GM12878 (cell line): ENCODE measurements at regions not wholly inside any gene's neighbourhood (a gene's known extent, or its start where the extent isn't known, plus 50 kb on each side); places are given as distances from the start of the nearest gene placed in this dataset.
A peak's percentile ranks its signal among the peaks of the same experiment; 100 is the strongest.

Experiments
- ATAC-seq: fragments of 200-7000 bp; cut with Tn5 transposase; 3 replicates; pipeline ENCODE4 v1.9.1; 2020; ENCODE audit warnings: mild to moderate bottlenecking, moderate library complexity
- BruUV-seq: library from RNA; stranded (reverse); fragments of 400-500 nt; replicated peaks from 2 replicates; lab custom pipeline; 2021; lab: Mats Ljungman, UMichigan
- CTCF ChIA-PET: fragments of 300-600 bp; sonication (Branson Sonifier 250); formaldehyde crosslinking; extraction: SDS; loops from one replicate; lab custom pipeline; 2021; ENCODE audit warnings: inconsistent platforms; lab: Yijun Ruan, JAX
- POLR2A ChIA-PET: fragments of 350-600 bp; formaldehyde crosslinking; extraction: SDS; loops from one replicate; lab custom pipeline; 2021; ENCODE audit warnings: inconsistent platforms; lab: Charles Lee
- RAD21 ChIA-PET: fragments of 300-600 bp; sonication (Branson Sonifier 250); formaldehyde crosslinking; loops from one replicate; lab custom pipeline; 2023; ENCODE audit warnings: antibody characterized with exemption; ENCODE audit not compliant: unreplicated experiment; lab: Charles Lee
- SMC1A ChIA-PET: fragments of 300-600 bp; sonication (Branson Sonifier 250); formaldehyde crosslinking; loops from one replicate; lab custom pipeline; 2023; ENCODE audit not compliant: unreplicated experiment, uncharacterized antibody; lab: Charles Lee
- DNase-seq: peaks from one replicate; pipeline ENCODE4 v3.0.0-alpha.2; 2011; ENCODE audit warnings: low read depth, low spot score
- FAIRE-seq: peaks from 3 replicates; lab custom pipeline; 2011; peaks lifted over from hg19 to GRCh38; lab: Jason Lieb, UNC
- H2AFZ ChIP-seq: 2 replicates; pipeline ENCODE4 v1.6.0; 2011; ENCODE audit warnings: low read depth, low read length, control low read depth; ENCODE audit not compliant: control insufficient read depth
- H3K27ac ChIP-seq: 2 replicates; pipeline ENCODE4 v1.5.1; 2011; ENCODE audit warnings: control low read depth; ENCODE audit not compliant: control insufficient read depth, insufficient read depth
- H3K27me3 ChIP-seq, 2 experiments: replicated peaks in 1 of 2; 2 replicates each; pipeline versions ENCODE4 v1.6.0 to v1.6.1; 2011; ENCODE audit warnings: low read length in 1 of 2; ENCODE audit not compliant: control insufficient read depth in 2 of 2, insufficient read depth in 2 of 2
- H3K36me3 ChIP-seq, 2 experiments: 2 replicates each; pipeline ENCODE4 v1.5.1; 2011; ENCODE audit warnings: low read length in 1 of 2; ENCODE audit not compliant: control insufficient read depth in 2 of 2, insufficient read depth in 2 of 2
- H3K4me1 ChIP-seq: 2 replicates; pipeline ENCODE4 v1.6.1; 2011; ENCODE audit warnings: mild to moderate bottlenecking, low read length, moderate library complexity, mixed read lengths; ENCODE audit not compliant: control insufficient read depth, insufficient read depth
- H3K4me2 ChIP-seq: 2 replicates; pipeline ENCODE4 v1.6.0; 2011; ENCODE audit warnings: control low read depth; ENCODE audit not compliant: control insufficient read depth, insufficient read depth
- H3K4me3 ChIP-seq: fragments of 200-600 bp; sonication (generic); 2 replicates; pipeline ENCODE4 v1.5.1; 2016
- H3K79me2 ChIP-seq: 2 replicates; pipeline ENCODE4 v1.6.0; 2011; ENCODE audit warnings: low read length; ENCODE audit not compliant: control insufficient read depth, insufficient read depth
- H3K9ac ChIP-seq: 2 replicates; pipeline ENCODE4 v1.8.0; 2011; ENCODE audit warnings: low read length, control low read depth, mixed read lengths; ENCODE audit not compliant: control insufficient read depth, insufficient read depth
- H3K9me3 ChIP-seq: replicated peaks from 3 replicates; pipeline ENCODE4 v1.5.1; 2011; ENCODE audit warnings: mild to moderate bottlenecking, low read length; ENCODE audit not compliant: control insufficient read depth, insufficient read depth
- H4K20me1 ChIP-seq: 2 replicates; pipeline ENCODE4 v1.6.0; 2011; ENCODE audit not compliant: control insufficient read depth, insufficient read depth
- BCLAF1 ChIP-seq: fragments of 450-650 bp; IDR thresholded peaks from 2 replicates; pipeline ENCODE4 v1.6.1; 2017; ENCODE audit warnings: antibody characterized with exemption, mild to moderate bottlenecking, moderate library complexity
- E2F4 ChIP-seq: IDR thresholded peaks from 2 replicates; pipeline ENCODE4 v1.6.1; 2012; ENCODE audit warnings: low read depth, low read length, improper control_type of control experiment
- IRF5 ChIP-seq: fragments of 450-650 bp; IDR thresholded peaks from 2 replicates; pipeline ENCODE4 v1.6.1; 2017; ENCODE audit warnings: borderline replicate concordance
- MAX ChIP-seq: IDR thresholded peaks from 2 replicates; pipeline ENCODE4 v1.6.1; 2012; ENCODE audit warnings: low read depth, low read length, improper control_type of control experiment
- MTA2 ChIP-seq: fragments of 450-650 bp; IDR thresholded peaks from 2 replicates; pipeline ENCODE4 v1.6.1; 2016; ENCODE audit warnings: low read depth, mild to moderate bottlenecking, moderate library complexity
- PAX5 ChIP-seq: IDR thresholded peaks from 2 replicates; pipeline ENCODE4 v1.6.1; 2011; ENCODE audit warnings: low read depth, low read length, borderline replicate concordance
- POLR2AphosphoS2 ChIP-seq: IDR thresholded peaks from 2 replicates; pipeline ENCODE4 v1.6.1; 2011; ENCODE audit warnings: low read depth, mild to moderate bottlenecking, low read length, improper control_type of control experiment, moderate library complexity
- POLR2AphosphoS5 ChIP-seq: IDR thresholded peaks from 2 replicates; pipeline ENCODE4 v1.6.1; 2011; ENCODE audit warnings: mild to moderate bottlenecking, low read length, inconsistent platforms
- SIN3A ChIP-seq: IDR thresholded peaks from 2 replicates; pipeline ENCODE4 v1.6.1; 2012; ENCODE audit warnings: low read depth, low read length, improper control_type of control experiment
- TCF3 ChIP-seq: IDR thresholded peaks from 2 replicates; pipeline ENCODE4 v1.6.1; 2012; ENCODE audit warnings: low read depth, mild to moderate bottlenecking, low read length, borderline replicate concordance; ENCODE audit not compliant: insufficient read depth
- WGBS: methylation state at CpG from one replicate; pipeline ENCODE4 v1.1.6; 2016; ENCODE audit warnings: low lambda C conversion rate; ENCODE audit not compliant: insufficient replicate concordance, insufficient coverage; ENCODE audit errors: missing lambda C conversion rate; 5-methylcytosine and 5-hydroxymethylcytosine counted together
- in situ Hi-C: fragments of 300-500 bp; cut with MboI; formaldehyde crosslinking; loops from 9 replicates; pipeline ENCODE4 v1.14.3; 2018; ENCODE audit warnings: mixed read lengths
- intact Hi-C: fragments of 100-400 bp; cut with micrococcal nuclease; formaldehyde crosslinking; loops from one replicate; pipeline ENCODE4 v1.14.2; 2022; ENCODE audit not compliant: unreplicated experiment

- WGBS, result 0% methylated on average over 1 of the region's 1 CpG
These were observed 566.6 kb downstream of the RPS29 start for GRCh38 chr14:49019467-49020115.

More at GRCh38 chr14:49019467-49020115, 566.6 kb downstream of the RPS29 start:
- ATAC-seq (peak; percentile 52), DNase-seq (no peak)
- Histone ChIP-seq H3K27me3 (no peaks in the 10 kb centered on the region), H3K79me2 (no peaks in the 10 kb centered on the region), H3K4me3 (no peak overlapping the region), H3K9ac (no peak overlapping the region), H3K36me3 (no peaks in the 10 kb centered on the region), H3K4me2 (no peak overlapping the region)
- intact Hi-C loops (no loop called here), in situ Hi-C loops (loop anchor here (5.0 kb wide), 1 partner anchor 137 kb away; no protein-coding TSS in a partner anchor)
- no TSS peak for BruUV-seq
- POLR2A ChIA-PET, result no interaction called here
- TF ChIP-seq TCF3, result no peak
- no peak for TF ChIP-seq PAX5
- TF ChIP-seq POLR2AphosphoS5, result no peak
- TF ChIP-seq BCLAF1, result no peak
- TF ChIP-seq MAX, result no peak
- TF ChIP-seq POLR2AphosphoS2, result no peak
- TF ChIP-seq MTA2, result no peak
- no peak for TF ChIP-seq IRF5
- no peak for TF ChIP-seq SIN3A
- no peak for TF ChIP-seq E2F4
- TF ChIP-seq, all 136 proteins: peak for 0
- Histone ChIP-seq H2AFZ (no peak overlapping the region), H3K9me3 (no peaks in the 10 kb centered on the region), H3K4me1 (no peaks in the 10 kb centered on the region), H3K27ac (no peak overlapping the region), H4K20me1 (no peaks in the 10 kb centered on the region)
- RAD21 ChIA-PET, result no interaction called here
- no peak for FAIRE-seq
- CTCF ChIA-PET, result no interaction called here
- SMC1A ChIA-PET, result interaction anchor here (0.9 kb wide), 1 partner anchor 17 kb away, joined by 4 read pairs; no protein-coding TSS in a partner anchor
